Stimulated activated CD8-positive, alpha-beta memory T cell treated with anti-CD3 and anti-CD28 coated beads, Interleukin-15, amount 100 ng/mL, for 48 hours (primary cell): ENCODE measurements at regions not wholly inside any gene's neighbourhood (a gene's known extent, or its start where the extent isn't known, plus 50 kb on each side); places are given as distances from the start of the nearest gene placed in this dataset.

Experiments
- DNase-seq, 2 donors: peaks; one replicate each; pipeline ENCODE4 v3.0.0-alpha.2; 2020; ENCODE audit warnings: low read depth in 2 of 2

- no peak for DNase-seq
Observed at GRCh38 chr2:144706647-144707046, 186.7 kb upstream of the ZEB2 start.

GRCh38 chr2:144705328-144706245 lies 185.7 kb upstream of the ZEB2 start:
- DNase-seq = no peak

GRCh38 chr2:144704709-144705095 lies 184.8 kb upstream of the ZEB2 start:
- DNase-seq = no peak

- no peak for DNase-seq
Observed at GRCh38 chr2:144703852-144704708, 184.2 kb upstream of the ZEB2 start.

GRCh38 chr2:144702051-144702450 lies 182.1 kb upstream of the ZEB2 start:
- no peak for DNase-seq

- DNase-seq = no peak
Observed at GRCh38 chr2:144701259-144701658, 181.3 kb upstream of the ZEB2 start.

- no peak for DNase-seq
Observed at GRCh38 chr2:144698156-144698555, 178.2 kb upstream of the ZEB2 start.

- no peak for DNase-seq
Observed at GRCh38 chr2:144695657-144696056, 175.7 kb upstream of the ZEB2 start.

GRCh38 chr2:144694456-144694855 lies 174.5 kb upstream of the ZEB2 start:
- DNase-seq = no peak

GRCh38 chr2:144693179-144693578 lies 173.3 kb upstream of the ZEB2 start:
- no peak for DNase-seq

GRCh38 chr2:144692661-144693060 lies 172.7 kb upstream of the ZEB2 start:
- DNase-seq = no peak

- no peak for DNase-seq
Observed at GRCh38 chr2:144690771-144691170, 170.9 kb upstream of the ZEB2 start.

GRCh38 chr2:144686518-144687215 lies 166.7 kb upstream of the ZEB2 start:
- no peak for DNase-seq

- no peak for DNase-seq
Observed at GRCh38 chr2:144683966-144684365, 164.0 kb upstream of the ZEB2 start.

- no peak for DNase-seq
Observed at GRCh38 chr2:144683107-144683753, 163.3 kb upstream of the ZEB2 start.

GRCh38 chr2:144682248-144682647 lies 162.3 kb upstream of the ZEB2 start:
- no peak for DNase-seq

GRCh38 chr2:144681389-144681788 lies 161.5 kb upstream of the ZEB2 start:
- DNase-seq = no peak

- DNase-seq = no peak
Observed at GRCh38 chr2:144679942-144680341, 160.0 kb upstream of the ZEB2 start.

- DNase-seq = no peak
Observed at GRCh38 chr2:144678736-144679135, 158.8 kb upstream of the ZEB2 start.

GRCh38 chr2:144675731-144676130 lies 155.8 kb upstream of the ZEB2 start:
- DNase-seq = no peak

GRCh38 chr2:144675331-144675730 lies 155.4 kb upstream of the ZEB2 start:
- DNase-seq = no peak

GRCh38 chr2:144674071-144674470 lies 154.2 kb upstream of the ZEB2 start:
- no peak for DNase-seq
